H9 (cell line): ENCODE measurements at regions not wholly inside any gene's neighbourhood (a gene's known extent, or its start where the extent isn't known, plus 50 kb on each side); places are given as distances from the start of the nearest gene placed in this dataset.

Source experiments
- DNase-seq: peaks from one replicate; pipeline ENCODE4 v3.0.0-alpha.2; 2017
- H2AFZ ChIP-seq: one replicate; pipeline ENCODE4 v1.6.1; 2013; ENCODE audit warnings: mild to moderate bottlenecking, low read length, control low read depth, moderate library complexity
- H2AK5ac ChIP-seq: 2 replicates; pipeline ENCODE4 v1.6.1; 2013; ENCODE audit warnings: low read length, control low read depth, mixed read lengths; ENCODE audit not compliant: insufficient read length
- H2BK120ac ChIP-seq: one replicate; pipeline ENCODE4 v1.6.1; 2013; ENCODE audit warnings: low read depth, mild to moderate bottlenecking, low read length, control low read depth, inconsistent platforms; ENCODE audit not compliant: poor library complexity, severe bottlenecking
- H2BK12ac ChIP-seq: 2 replicates; pipeline ENCODE4 v1.6.1; 2013; ENCODE audit warnings: low read length, control low read depth, mixed read lengths, low read depth; ENCODE audit not compliant: insufficient read length
- H2BK15ac ChIP-seq: 2 replicates; pipeline ENCODE4 v1.6.1; 2013; ENCODE audit warnings: low read depth, low read length, control low read depth
- H2BK20ac ChIP-seq: one replicate; pipeline ENCODE4 v1.6.1; 2013; ENCODE audit warnings: low read depth, mild to moderate bottlenecking, low read length, control low read depth, inconsistent platforms; ENCODE audit not compliant: poor library complexity, severe bottlenecking
- H2BK5ac ChIP-seq: 2 replicates; pipeline ENCODE4 v1.6.1; 2013; ENCODE audit warnings: low read length, control low read depth, mixed read lengths; ENCODE audit not compliant: insufficient read length
- H3K14ac ChIP-seq: 2 replicates; pipeline ENCODE4 v1.6.1; 2013; ENCODE audit warnings: low read length, control low read depth; ENCODE audit not compliant: insufficient read depth
- H3K18ac ChIP-seq: 2 replicates; pipeline ENCODE4 v1.6.1; 2013; ENCODE audit warnings: low read depth, mild to moderate bottlenecking, mixed read lengths, low read length, control low read depth; ENCODE audit not compliant: insufficient read length
- H3K23ac ChIP-seq: 2 replicates; pipeline ENCODE4 v1.6.1; 2013; ENCODE audit warnings: low read length, control low read depth, mixed read lengths, low read depth; ENCODE audit not compliant: insufficient read length
- H3K23me2 ChIP-seq: 2 replicates; pipeline ENCODE4 v1.6.1; 2013; ENCODE audit warnings: low read depth, mild to moderate bottlenecking, mixed read lengths, low read length, control low read depth; ENCODE audit not compliant: insufficient read length, poor library complexity, severe bottlenecking
- H3K27ac ChIP-seq: 2 replicates; pipeline ENCODE4 v1.5.1; 2013; ENCODE audit warnings: low read length, control low read depth, mixed read lengths, low read depth; ENCODE audit not compliant: insufficient read length
- H3K27me3 ChIP-seq: 2 replicates; pipeline ENCODE4 v1.6.1; 2013; ENCODE audit warnings: low read length, control low read depth, inconsistent platforms; ENCODE audit not compliant: insufficient read depth
- H3K4ac ChIP-seq: 2 replicates; pipeline ENCODE4 v1.6.1; 2013; ENCODE audit warnings: low read depth, mild to moderate bottlenecking, control low read depth, inconsistent platforms, low read length, moderate library complexity
- H3K4me1 ChIP-seq: 2 replicates; pipeline ENCODE4 v1.6.1; 2013; ENCODE audit warnings: low read length, control low read depth, inconsistent platforms; ENCODE audit not compliant: insufficient read depth
- H3K4me2 ChIP-seq: 2 replicates; pipeline ENCODE4 v1.6.1; 2013; ENCODE audit warnings: low read length, control low read depth, mixed read lengths; ENCODE audit not compliant: insufficient read length, insufficient read depth
- H3K56ac ChIP-seq: 2 replicates; pipeline ENCODE4 v1.6.1; 2013; ENCODE audit warnings: low read depth, mild to moderate bottlenecking, mixed read lengths, low read length, control low read depth; ENCODE audit not compliant: insufficient read length
- H3K79me1 ChIP-seq: 2 replicates; pipeline ENCODE4 v1.6.1; 2013; ENCODE audit warnings: low read depth, mild to moderate bottlenecking, moderate library complexity, low read length, control low read depth, inconsistent platforms; ENCODE audit not compliant: insufficient read depth, poor library complexity, severe bottlenecking
- H3K79me2 ChIP-seq: 2 replicates; pipeline ENCODE4 v1.6.1; 2013; ENCODE audit warnings: low read length, control low read depth, inconsistent platforms; ENCODE audit not compliant: insufficient read depth
- H3K9ac ChIP-seq: 2 replicates; pipeline ENCODE4 v1.6.1; 2013; ENCODE audit warnings: low read length, control low read depth, mixed read lengths; ENCODE audit not compliant: insufficient read length; ENCODE audit errors: extremely low read depth
- H3K9me3 ChIP-seq: one replicate; pipeline ENCODE4 v1.6.1; 2013; ENCODE audit warnings: low read depth, low read length, inconsistent platforms; ENCODE audit not compliant: control insufficient read depth
- H3T11ph ChIP-seq: one replicate; pipeline ENCODE4 v1.6.1; 2013; ENCODE audit warnings: mild to moderate bottlenecking, low read length, control low read depth, inconsistent platforms
- H4K20me1 ChIP-seq: one replicate; pipeline ENCODE4 v1.6.1; 2013; ENCODE audit not compliant: control insufficient read depth, insufficient read length, insufficient read depth
- H4K5ac ChIP-seq: 2 replicates; pipeline ENCODE4 v1.6.1; 2013; ENCODE audit warnings: low read depth, mild to moderate bottlenecking, mixed read lengths, low read length, control low read depth; ENCODE audit not compliant: insufficient read length
- H4K8ac ChIP-seq: replicated peaks from 2 replicates; pipeline ENCODE4 v1.6.1; 2013; ENCODE audit warnings: low read length, control low read depth, mixed read lengths, low read depth; ENCODE audit not compliant: insufficient read length
- H4K91ac ChIP-seq: 2 replicates; pipeline ENCODE4 v1.6.1; 2013; ENCODE audit warnings: low read depth, mild to moderate bottlenecking, moderate library complexity, mixed read lengths, low read length, control low read depth; ENCODE audit not compliant: insufficient read length
- H3K27ac Mint-ChIP-seq, 3 experiments: 2 replicates in 2 of 3; 3 replicates in 1 of 3; pipeline ENCODE4 v1.8.0; 2020 to 2021; ENCODE audit warnings: mixed read lengths in 3 of 3, mild to moderate bottlenecking in 1 of 3, moderate library complexity in 1 of 3
- H3K27me3 Mint-ChIP-seq: 2 replicates; pipeline ENCODE4 v1.8.0; 2021; ENCODE audit warnings: low read depth, mild to moderate bottlenecking, moderate library complexity, mixed read lengths
- H3K36me3 Mint-ChIP-seq, 3 experiments: 2 replicates in 2 of 3; 3 replicates in 1 of 3; pipeline ENCODE4 v1.8.0; 2020 to 2021; ENCODE audit warnings: low read depth in 3 of 3, mixed read lengths in 3 of 3; ENCODE audit not compliant: insufficient read depth in 1 of 3
- H3K4me1 Mint-ChIP-seq, 2 experiments: 2 replicates each; pipeline ENCODE4 v1.8.0; 2020; ENCODE audit warnings: mixed read lengths in 2 of 2
- H3K4me3 Mint-ChIP-seq, 2 experiments: 2 replicates in 1 of 2; 3 replicates in 1 of 2; pipeline ENCODE4 v1.8.0; 2020 to 2021; ENCODE audit warnings: mild to moderate bottlenecking in 2 of 2, mixed read lengths in 2 of 2, moderate library complexity in 1 of 2
- H3K9me3 Mint-ChIP-seq, 2 experiments: 2 replicates in 1 of 2; 3 replicates in 1 of 2; pipeline ENCODE4 v1.8.0; 2020; ENCODE audit warnings: mild to moderate bottlenecking in 2 of 2, mixed read lengths in 2 of 2, moderate library complexity in 1 of 2
- WGBS: extraction: QIAGEN DNeasy Blood & Tissue Kit; methylation state at CpG from one replicate; pipeline ENCODE4 v1.1.7; 2013; ENCODE audit warnings: missing lambda C conversion rate, low lambda C conversion rate, mixed read lengths; ENCODE audit not compliant: insufficient read length; ENCODE audit errors: extremely low coverage; 5-methylcytosine and 5-hydroxymethylcytosine counted together
- TF ChIP-seq, protein P1 (sequence below): fragments of 200-600 bp; sonication (generic); conservative IDR thresholded peaks from 3 replicates; pipeline ENCODE4 v1.8.0; 2021; ENCODE audit warnings: antibody characterized with exemption, mild to moderate bottlenecking

DNA sequence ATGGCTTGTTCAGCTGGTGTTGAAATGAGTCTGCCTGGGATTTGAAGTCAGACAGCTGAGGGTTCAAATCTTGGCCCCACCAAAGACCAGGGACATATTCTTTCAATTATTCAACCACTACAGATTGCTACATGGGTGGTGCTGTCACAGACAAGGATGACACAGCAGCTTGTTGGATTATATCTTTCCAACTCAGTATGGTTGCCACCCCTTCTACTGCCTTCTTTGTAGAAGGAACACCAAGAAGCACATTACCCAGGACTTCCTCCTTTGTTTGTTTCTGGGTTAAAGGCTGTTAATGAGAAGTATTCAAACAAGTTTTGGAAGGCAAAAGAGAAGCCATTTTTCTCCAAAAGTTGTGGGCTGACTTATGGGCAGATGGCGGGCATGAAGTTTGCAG, 78.6 kb downstream of the COPRS start:
- H3K14ac ChIP-seq, result no peak overlapping the region
- H3K4me2 ChIP-seq, result no peak overlapping the region
- no peak overlapping the region for H3K18ac ChIP-seq
- H2BK20ac ChIP-seq, result no peak overlapping the region
- no peak overlapping the region for H2BK15ac ChIP-seq
- no peak overlapping the region for H3K9ac ChIP-seq
- no peaks in the 10 kb centered on the region for H4K20me1 ChIP-seq
- H4K91ac ChIP-seq, result no peak overlapping the region
- no peaks in the 10 kb centered on the region for H3K79me2 ChIP-seq
- no peak overlapping the region for H2BK5ac ChIP-seq
- no peaks in the 10 kb centered on the region for H3K27me3 ChIP-seq
- H2BK120ac ChIP-seq, result no peak overlapping the region
- H3K4ac ChIP-seq, result no peak overlapping the region
- no CpG with 5 or more reads among the region's 1 CpG for whole genome bisulfite sequencing
- TF ChIP-seq, protein P1, sequence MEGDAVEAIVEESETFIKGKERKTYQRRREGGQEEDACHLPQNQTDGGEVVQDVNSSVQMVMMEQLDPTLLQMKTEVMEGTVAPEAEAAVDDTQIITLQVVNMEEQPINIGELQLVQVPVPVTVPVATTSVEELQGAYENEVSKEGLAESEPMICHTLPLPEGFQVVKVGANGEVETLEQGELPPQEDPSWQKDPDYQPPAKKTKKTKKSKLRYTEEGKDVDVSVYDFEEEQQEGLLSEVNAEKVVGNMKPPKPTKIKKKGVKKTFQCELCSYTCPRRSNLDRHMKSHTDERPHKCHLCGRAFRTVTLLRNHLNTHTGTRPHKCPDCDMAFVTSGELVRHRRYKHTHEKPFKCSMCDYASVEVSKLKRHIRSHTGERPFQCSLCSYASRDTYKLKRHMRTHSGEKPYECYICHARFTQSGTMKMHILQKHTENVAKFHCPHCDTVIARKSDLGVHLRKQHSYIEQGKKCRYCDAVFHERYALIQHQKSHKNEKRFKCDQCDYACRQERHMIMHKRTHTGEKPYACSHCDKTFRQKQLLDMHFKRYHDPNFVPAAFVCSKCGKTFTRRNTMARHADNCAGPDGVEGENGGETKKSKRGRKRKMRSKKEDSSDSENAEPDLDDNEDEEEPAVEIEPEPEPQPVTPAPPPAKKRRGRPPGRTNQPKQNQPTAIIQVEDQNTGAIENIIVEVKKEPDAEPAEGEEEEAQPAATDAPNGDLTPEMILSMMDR, result no peak
- no peak overlapping the region for H2BK12ac ChIP-seq
- H3K23me2 ChIP-seq, result no peaks in the 10 kb centered on the region
- DNase-seq, result no peak
- no peaks in the 10 kb centered on the region for H3K79me1 ChIP-seq
- H3K4me3 Mint-ChIP-seq, result no peak overlapping the region
- H3K56ac ChIP-seq, result no peak overlapping the region
- no peak overlapping the region for H3K27ac Mint-ChIP-seq
- no peak overlapping the region for H2AFZ ChIP-seq
- H3K27ac ChIP-seq, result no peak overlapping the region
- peaks cover 19% of the 10 kb centered on the region for H3K27me3 Mint-ChIP-seq
- H3K9me3 Mint-ChIP-seq, result peaks cover 4 to 14% of the 10 kb centered on the region in 2 experiments
- H4K8ac ChIP-seq, result no peak overlapping the region
- no peaks in the 10 kb centered on the region for H3K4me1 ChIP-seq
- no peak overlapping the region for H3T11ph ChIP-seq
- H3K36me3 Mint-ChIP-seq, result peaks cover 0 to 14% (median 0%) of the 10 kb centered on the region in 3 experiments; a peak in 3 of 7 replicates
- no peak overlapping the region for H3K23ac ChIP-seq
- no peaks in the 10 kb centered on the region for H3K9me3 ChIP-seq
- H3K4me1 Mint-ChIP-seq, result no peaks in the 10 kb centered on the region
- H2AK5ac ChIP-seq, result no peak overlapping the region
- H4K5ac ChIP-seq, result no peak overlapping the region
